Hematopoietic multipotent progenitor cell treated with erythropoietin and hydrocortisone succinate and interleukin-3 and kit ligand, for 15 days (in vitro differentiated cells): ENCODE measurements at regions not wholly inside any gene's neighbourhood (a gene's known extent, or its start where the extent isn't known, plus 50 kb on each side); places are given as distances from the start of the nearest gene placed in this dataset.
"Not testable (repeated sequence)": the region's sequence is repeated elsewhere in the genome, so short reads cannot be mapped to it uniquely, and the experiment has no call there.

Source experiments
- DNase-seq: peaks from one replicate; pipeline ENCODE4 v3.0.0-alpha.2; 2015; ENCODE audit warnings: low spot score

GRCh38 chr4:12579172-12579571, 905.0 kb downstream of the RAB28 start:
- no peak for DNase-seq

DNA sequence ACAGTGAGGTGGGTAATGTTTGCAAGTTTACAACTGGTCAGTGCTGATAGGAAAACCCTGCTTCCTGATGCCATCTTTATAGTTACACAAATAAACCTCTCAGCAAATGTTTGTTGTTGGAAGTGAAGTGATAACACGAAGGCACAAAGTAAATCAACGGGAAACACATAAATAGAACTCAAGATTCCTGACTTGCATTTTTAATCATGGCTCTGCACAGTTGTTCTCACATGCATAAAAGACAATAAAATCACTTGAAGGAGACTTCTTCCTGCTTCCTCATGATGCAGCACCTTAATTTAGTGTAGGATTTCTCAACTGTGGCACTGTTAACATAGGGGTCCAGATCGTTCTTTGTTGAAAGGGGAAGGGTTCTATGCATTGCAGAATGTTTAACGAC, 907.7 kb downstream of the RAB28 start:
- DNase-seq: no peak

DNA sequence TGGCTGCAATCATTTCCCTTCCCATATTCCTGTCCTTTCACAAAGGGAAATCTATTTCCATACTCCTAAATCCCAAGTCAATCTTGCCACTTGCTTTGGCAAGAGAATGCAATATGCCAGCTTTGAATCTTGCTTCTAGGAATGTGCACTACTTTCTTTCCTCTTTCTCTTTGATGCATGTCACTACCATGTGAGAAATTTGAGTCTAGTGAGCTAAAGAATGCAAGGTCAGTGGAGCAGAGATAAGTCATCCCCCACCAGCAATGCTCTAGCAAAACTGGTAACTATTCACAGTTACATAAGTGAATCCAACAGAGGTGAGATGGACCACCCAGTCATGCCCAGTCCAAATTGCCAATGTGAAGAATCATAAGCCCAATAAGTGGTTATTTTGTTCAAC, 910.4 kb downstream of the RAB28 start:
- no peak for DNase-seq

DNA sequence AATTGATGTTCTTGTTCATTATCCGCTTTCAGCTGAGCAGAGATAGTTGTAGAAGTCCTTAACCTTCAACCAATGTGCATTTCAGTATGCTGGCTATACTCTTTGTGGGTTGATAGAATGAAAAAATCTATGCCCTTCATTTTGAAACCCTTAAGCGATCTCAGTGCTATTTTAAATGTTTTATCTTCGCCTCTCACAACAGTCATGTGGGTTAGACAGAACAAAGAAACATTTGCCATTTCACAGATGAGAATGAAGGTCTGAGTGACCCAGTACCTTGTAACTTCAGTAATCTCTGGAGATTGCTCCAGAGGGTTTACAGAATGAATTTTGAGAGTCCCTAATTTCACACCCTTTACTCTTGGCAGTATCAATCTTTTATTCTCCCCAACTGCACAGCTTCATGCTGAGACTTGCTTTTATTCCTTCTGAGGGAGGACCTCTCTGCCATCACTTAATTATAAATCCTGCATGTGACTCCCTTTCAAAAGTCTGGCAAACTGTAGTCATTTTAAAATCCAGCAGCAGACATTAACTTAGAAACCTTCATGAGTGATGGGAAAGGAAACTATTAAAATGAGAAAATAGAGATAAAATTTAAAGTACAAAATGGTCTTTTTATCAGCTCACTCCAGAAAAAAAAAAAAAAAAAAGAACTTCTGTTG, 921.5 kb downstream of the RAB28 start:
- DNase-seq: no peak

DNA sequence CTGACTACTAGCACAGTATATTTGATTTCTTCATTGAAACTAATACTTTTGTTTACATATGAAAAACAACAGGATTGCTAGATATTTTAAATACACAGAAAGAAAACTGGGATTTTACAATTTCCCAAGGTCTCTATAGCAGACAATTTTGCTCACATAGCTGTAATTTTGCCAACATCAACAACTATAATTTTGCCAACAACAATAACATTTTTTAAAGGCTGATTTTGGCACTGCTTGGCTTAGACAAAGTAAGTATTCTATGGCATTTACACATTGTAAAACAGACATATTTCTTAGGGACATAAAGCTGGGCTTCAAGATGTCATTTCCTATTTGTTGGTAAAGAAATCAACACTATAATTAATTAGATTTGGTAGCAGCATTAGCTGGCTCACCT, 922.1 kb downstream of the RAB28 start:
- DNase-seq: no peak

- DNase-seq: no peak
Measured at GRCh38 chr4:12555011-12555410, 929.1 kb downstream of the RAB28 start.

GRCh38 chr4:12548678-12549077, 935.5 kb downstream of the RAB28 start:
- no peak for DNase-seq

DNA sequence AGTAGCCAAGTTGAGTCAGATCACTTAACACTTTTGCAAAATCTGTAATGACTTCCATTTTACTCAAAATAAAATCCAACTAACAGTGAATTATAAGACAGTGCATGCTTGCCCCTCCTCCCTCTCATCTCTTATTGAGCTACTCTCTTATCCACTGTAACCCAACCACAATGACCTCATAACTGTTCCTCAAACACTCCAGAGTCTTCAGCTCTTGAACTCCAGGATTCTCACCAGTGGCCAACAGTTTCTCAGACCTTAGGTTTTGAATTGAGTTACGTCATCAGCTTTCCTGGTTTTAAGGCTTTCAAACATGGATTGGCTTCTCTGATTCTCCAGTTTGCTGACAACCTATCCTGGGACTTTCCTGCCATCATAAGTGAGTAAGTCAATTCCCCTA, 938.3 kb downstream of the RAB28 start:
- no peak for DNase-seq

GRCh38 chr4:12538162-12538561, 946.0 kb downstream of the RAB28 start:
- no peak for DNase-seq

DNA sequence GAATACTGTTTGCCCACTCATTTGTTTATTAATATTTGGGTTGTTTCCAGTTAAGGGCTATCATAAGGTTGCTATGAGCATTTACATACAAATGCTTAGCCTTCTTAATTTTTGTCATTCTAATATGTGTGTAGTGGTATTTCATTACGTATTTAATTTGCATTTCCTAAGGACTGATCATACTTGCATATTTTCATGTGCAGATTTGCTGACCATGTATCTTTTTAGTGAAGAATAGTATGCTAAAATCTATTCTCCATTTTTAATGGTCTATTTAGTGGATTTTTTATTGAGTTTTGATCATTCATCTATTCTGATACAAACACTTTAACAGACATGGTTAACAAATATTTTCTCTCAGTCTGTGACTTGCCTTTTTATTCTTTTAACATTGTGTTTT, 949.5 kb downstream of the RAB28 start:
- no peak for DNase-seq

DNA sequence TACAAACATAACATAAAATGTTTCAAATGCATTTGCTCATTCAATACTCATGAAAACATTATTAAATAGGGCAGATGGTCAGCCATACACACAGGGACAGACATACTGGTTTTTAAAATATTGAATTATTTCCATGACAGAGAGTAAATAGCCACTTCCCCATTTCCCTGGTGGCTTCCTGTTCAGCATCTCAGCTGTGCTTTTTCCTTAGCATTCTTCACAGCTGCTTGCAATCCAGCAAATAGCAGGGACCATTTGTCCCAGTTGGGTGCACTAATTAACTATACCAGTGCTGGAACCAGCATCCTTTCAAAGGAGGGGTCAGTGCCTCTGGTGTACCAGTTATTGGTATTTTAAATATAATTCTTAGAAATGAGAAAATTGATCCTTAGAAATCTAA, 964.7 kb downstream of the RAB28 start:
- DNase-seq: no peak

DNA sequence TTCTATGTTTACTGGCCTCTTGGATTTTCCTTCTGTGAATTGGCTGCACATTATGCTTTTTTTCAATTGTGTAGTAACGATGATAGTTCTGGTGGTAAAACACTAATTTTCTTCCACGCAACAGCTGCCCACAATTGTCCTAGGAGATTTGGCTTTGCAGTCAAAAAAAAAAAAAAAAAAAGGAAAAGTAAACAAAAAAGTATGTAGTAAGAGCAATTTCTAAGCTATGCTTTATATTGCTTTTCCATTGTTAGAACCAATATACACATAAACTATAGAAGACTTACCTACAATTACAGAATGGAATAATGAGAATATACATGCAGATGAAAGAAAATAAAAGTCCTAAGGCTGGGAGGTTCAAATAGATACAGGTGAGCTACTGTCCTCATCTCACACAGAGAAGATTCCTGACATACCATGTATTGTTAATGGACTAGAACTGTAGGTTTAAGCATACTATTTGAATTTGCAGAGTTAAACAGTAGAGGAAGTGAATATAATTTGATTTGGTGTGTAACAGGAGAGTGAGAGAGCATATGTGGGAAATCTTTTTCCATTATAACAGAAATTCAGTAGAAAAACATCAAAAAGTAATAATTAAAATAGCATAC, 976.2 kb downstream of the RAB28 start:
- no peak for DNase-seq

DNA sequence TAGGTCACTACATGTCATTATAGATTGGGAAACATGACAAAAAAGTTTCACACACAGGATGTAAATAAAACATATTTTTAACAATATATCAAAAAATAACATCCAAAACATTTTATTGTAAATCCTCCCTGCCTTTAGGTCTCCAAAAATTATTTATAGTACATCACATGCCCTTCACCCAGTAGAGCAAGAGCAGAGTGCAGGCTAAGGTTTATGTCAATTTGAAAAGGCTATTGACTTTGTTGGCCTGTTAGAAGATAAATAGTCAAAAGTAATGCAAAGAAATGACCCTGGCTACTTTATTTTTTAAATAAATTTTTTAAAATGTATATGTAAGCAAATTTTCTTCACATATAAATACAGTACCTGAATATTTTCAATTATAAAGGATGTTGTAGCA, 983.7 kb downstream of the RAB28 start:
- no peak for DNase-seq

DNA sequence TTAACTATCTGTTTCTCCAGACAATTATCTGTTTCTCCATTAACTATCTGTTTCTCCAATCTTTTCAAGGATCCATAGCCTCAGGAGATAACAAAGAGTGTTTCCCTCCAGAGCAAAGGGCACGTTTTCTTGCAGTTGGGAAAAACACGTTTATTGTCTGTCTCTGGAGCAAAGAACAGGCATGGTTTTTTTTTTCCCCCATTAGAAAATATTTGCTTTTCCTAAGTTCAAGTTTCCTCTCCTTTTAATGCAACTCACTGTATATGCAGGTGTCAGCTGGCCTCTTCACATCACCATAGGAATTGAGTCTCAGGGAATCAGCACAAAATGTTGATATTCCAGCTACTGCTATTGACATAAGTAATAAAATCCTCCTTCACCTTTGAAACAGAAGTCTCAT, 984.4 kb downstream of the RAB28 start:
- DNase-seq: no peak

DNA sequence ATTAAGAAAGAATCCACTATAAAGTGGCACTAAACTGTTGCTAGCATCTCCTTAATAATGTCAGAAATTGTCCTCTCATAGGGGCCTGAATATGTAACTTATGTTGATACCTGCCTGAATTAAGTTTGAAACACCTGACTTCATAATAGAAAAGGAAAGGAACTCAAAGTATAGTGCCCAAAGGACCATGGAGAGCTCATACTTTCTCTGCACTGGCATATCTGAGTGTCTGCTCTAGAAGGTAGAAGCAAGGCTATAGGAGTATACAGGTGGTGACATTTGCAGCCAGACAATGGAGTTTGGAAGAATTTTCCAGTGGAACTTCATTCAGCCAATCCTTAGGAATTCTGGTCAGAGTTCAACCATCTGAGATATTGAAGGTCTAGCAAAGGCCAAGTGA, 988.9 kb downstream of the RAB28 start:
- DNase-seq: no peak

DNA sequence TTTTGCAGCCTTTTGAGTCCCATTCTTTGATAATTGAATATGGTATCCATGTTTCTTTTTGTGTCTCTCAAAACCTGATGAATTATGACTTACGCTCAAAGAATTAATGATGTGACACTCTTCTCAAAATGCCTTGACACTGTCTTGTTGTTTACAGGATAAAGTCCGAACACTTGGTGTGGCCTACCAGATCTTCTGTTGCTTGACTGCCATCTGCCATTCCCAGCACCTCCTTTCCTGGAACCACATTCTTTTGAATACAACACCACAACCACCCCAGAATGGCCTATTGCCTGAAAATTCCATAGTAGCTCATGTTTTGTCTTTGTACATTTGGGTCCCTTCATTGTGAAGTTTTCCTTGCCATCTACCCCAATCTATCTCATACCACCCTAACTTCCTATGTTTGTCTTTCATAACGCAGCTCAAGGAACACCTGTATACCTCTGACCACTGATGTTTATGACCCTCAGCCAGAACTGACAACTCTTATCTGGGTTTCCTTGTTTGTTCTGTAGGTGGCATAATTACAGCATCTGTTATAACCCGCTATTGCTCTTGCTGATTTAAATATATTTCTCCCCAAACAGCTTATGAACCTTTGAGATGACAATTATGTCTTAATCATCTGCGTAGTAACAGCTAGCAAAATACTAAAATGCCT, 991.3 kb downstream of the RAB28 start:
- no peak for DNase-seq

DNA sequence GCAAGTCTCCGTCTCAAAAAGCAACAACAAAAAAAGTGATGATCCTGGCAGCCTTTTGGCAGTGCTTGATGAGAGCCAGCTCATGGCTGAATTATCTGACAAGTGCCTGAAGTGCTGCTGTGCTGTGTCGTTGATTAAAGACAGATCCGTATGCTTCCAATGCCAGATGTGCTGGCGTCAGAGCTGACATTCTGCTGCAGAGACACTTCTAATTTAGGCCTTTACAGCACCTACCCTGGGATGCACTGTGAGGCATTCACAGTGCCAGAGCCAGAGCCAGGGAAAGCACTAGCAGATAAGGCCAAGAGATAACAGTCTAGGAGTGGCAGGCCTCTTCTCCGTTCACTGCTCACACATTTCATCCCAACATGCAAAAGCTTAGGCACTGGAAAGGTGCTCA, 995.5 kb downstream of the RAB28 start:
- no peak for DNase-seq

- no peak for DNase-seq
Measured at GRCh38 chr4:12487000-12487399, 997.1 kb downstream of the RAB28 start.

GRCh38 chr4:12472087-12472486, 1012.1 kb downstream of the RAB28 start:
- DNase-seq: no peak

DNA sequence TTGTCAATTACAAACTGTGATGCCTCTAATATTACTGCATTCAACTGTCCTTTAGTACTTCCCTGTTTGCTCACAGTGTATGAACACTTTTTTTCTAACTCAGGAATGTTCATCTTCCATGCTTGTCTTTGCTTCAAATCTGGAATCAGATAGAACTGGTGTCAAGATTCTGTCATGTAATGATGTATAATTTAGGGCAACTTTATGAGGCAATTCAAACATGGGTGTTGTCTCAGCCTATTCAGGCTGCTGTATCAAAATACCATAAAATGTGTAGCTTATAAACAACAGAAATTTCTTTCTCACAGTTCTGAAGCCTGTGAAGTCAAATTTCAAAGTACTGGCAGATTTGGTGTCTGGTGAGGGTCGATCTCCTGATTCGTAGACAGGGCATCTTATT, 1012.9 kb downstream of the RAB28 start:
- no peak for DNase-seq

DNA sequence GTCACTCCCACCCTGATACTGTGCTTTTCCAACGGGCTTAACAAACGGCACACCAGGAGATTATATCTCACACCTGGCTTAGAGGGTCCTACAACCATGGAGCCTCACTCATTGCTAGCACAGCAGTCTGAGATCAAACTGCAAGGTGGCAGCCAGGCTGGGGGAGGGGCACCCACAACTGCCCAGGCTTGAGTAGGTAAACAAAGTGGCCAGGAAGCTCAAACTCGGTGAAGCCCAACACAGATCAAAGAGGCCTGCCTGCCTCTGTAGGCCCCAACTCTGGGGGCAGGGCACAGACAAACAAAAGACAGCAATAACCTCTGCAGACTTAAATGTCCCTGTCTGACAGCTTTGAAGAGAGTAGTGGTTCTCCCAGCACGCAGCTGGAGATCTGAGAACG, 1022.6 kb downstream of the RAB28 start:
- not testable (repeated sequence) for DNase-seq

DNA sequence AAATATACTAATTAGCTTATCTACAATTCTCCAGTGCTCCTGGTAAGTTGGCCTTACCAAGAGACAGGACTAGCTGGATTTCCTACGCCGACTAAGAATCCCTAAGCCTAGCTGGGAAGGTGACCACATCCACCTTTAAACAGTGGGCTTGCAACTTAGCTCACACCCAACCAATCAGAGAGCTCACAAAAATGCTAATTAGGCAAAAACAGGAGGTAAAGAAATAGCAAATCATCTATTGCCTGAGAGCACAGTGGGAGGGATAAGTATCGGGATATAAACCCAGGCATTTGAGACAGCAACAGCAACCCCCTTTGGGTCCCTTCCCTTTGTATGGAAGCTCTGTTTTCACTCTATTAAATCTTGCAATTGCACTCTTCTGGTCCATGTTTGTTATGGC, 1025.0 kb downstream of the RAB28 start:
- no peak for DNase-seq

GRCh38 chr4:12458621-12459020, 1025.5 kb downstream of the RAB28 start:
- DNase-seq: no peak

GRCh38 chr4:12452291-12452690, 1023.6 kb upstream of the HS3ST1 start:
- no peak for DNase-seq
